CD14-positive monocyte (primary cell): ENCODE measurements at regions not wholly inside any gene's neighbourhood (a gene's known extent, or its start where the extent isn't known, plus 50 kb on each side); places are given as distances from the start of the nearest gene placed in this dataset.

Experiments used
- DNase-seq, 3 donors: peaks; one replicate each; pipeline ENCODE4 v3.0.0-alpha.2; 2011 to 2022
- H2AFZ ChIP-seq: 2 replicates; pipeline ENCODE4 v1.6.0; 2012; ENCODE audit warnings: mild to moderate bottlenecking, low read depth, low read length, inconsistent platforms; ENCODE audit not compliant: insufficient read depth, poor library complexity, severe bottlenecking
- H3K27ac ChIP-seq, 2 donors: 1 replicate in 1 of 2; 2 replicates in 1 of 2; pipeline ENCODE4 v1.5.1; 2012 to 2013; ENCODE audit warnings: low read length in 2 of 2, control low read depth in 1 of 2, inconsistent platforms in 1 of 2, low read depth in 1 of 2, mild to moderate bottlenecking in 1 of 2
- H3K27me3 ChIP-seq, 2 donors: one replicate each; pipeline versions ENCODE4 v1.6.0 to v1.6.1; 2011 to 2013; ENCODE audit warnings: low read length in 2 of 2; ENCODE audit not compliant: control insufficient read depth in 2 of 2, insufficient read depth in 2 of 2
- H3K36me3 ChIP-seq, 2 donors: replicated peaks in 1 of 2; 1 replicate in 1 of 2; 2 replicates in 1 of 2; pipeline versions ENCODE4 v1.5.1 to v1.6.1; 2012 to 2013; ENCODE audit warnings: low read length in 2 of 2, control low read depth in 1 of 2, inconsistent platforms in 1 of 2, mild to moderate bottlenecking in 1 of 2; ENCODE audit not compliant: insufficient read depth in 2 of 2, control insufficient read depth in 1 of 2
- H3K4me1 ChIP-seq, 2 donors: 1 replicate in 1 of 2; 2 replicates in 1 of 2; pipeline versions ENCODE4 v1.5.1 to v1.6.1; 2012 to 2013; ENCODE audit warnings: low read length in 2 of 2, control low read depth in 1 of 2, inconsistent platforms in 1 of 2, mild to moderate bottlenecking in 1 of 2, moderate library complexity in 1 of 2; ENCODE audit not compliant: insufficient read depth in 2 of 2, control insufficient read depth in 1 of 2
- H3K4me2 ChIP-seq: replicated peaks from 2 replicates; pipeline ENCODE3; 2012; ENCODE audit warnings: low read length, moderate library complexity, mild to moderate bottlenecking; ENCODE audit not compliant: poor library complexity, severe bottlenecking; ENCODE audit errors: extremely low read depth
- H3K4me3 ChIP-seq, 3 experiments: fragments of 200-600 bp in 1 of 3; sonication (generic) in 1 of 3; replicated peaks in 1 of 3; 1 replicate in 2 of 3; 2 replicates in 1 of 3; pipeline ENCODE4 v1.5.1; 2011 to 2013; ENCODE audit warnings: low read length in 3 of 3, mild to moderate bottlenecking in 3 of 3, control low read depth in 2 of 3, low read depth in 2 of 3, inconsistent platforms in 1 of 3, moderate library complexity in 1 of 3
- H3K79me2 ChIP-seq: 2 replicates; pipeline ENCODE4 v1.6.0; 2012; ENCODE audit warnings: mild to moderate bottlenecking, control low read depth, inconsistent platforms, low read length, moderate library complexity; ENCODE audit not compliant: insufficient read depth
- H3K9ac ChIP-seq: 2 replicates; pipeline ENCODE4 v1.6.0; 2017; ENCODE audit warnings: low read length, mild to moderate bottlenecking; ENCODE audit not compliant: insufficient read depth, poor library complexity, severe bottlenecking
- H3K9me3 ChIP-seq, 2 donors: replicated peaks in 1 of 2; 1 replicate in 1 of 2; 2 replicates in 1 of 2; pipeline versions ENCODE4 v1.5.1 to v1.6.1; 2012 to 2013; ENCODE audit warnings: low read length in 2 of 2, control low read depth in 1 of 2; ENCODE audit not compliant: control insufficient read depth in 1 of 2, insufficient read depth in 1 of 2
- H4K20me1 ChIP-seq: 2 replicates; pipeline ENCODE4 v1.6.0; 2012; ENCODE audit warnings: mild to moderate bottlenecking, low read length, control low read depth, moderate library complexity; ENCODE audit not compliant: insufficient read depth
- H3K27ac Mint-ChIP-seq, 7 donors: one replicate each; pipeline ENCODE4 v1.8.0; 2020; ENCODE audit warnings: mild to moderate bottlenecking in 7 of 7, mixed read lengths in 7 of 7, moderate library complexity in 6 of 7, inconsistent platforms in 2 of 7
- H3K27me3 Mint-ChIP-seq, 3 donors: one replicate each; pipeline ENCODE4 v1.8.0; 2021 to 2022; ENCODE audit warnings: low read depth in 3 of 3, mild to moderate bottlenecking in 3 of 3, mixed read lengths in 3 of 3, moderate library complexity in 3 of 3, inconsistent platforms in 1 of 3
- H3K36me3 Mint-ChIP-seq, 2 donors: one replicate each; pipeline ENCODE4 v1.8.0; 2020; ENCODE audit warnings: mixed read lengths in 2 of 2, inconsistent platforms in 1 of 2, mild to moderate bottlenecking in 1 of 2
- H3K4me1 Mint-ChIP-seq: one replicate; pipeline ENCODE4 v1.8.0; 2020; ENCODE audit warnings: mild to moderate bottlenecking, mixed read lengths
- H3K4me3 Mint-ChIP-seq, 2 donors: one replicate each; pipeline ENCODE4 v1.8.0; 2020; ENCODE audit warnings: mild to moderate bottlenecking in 2 of 2, mixed read lengths in 2 of 2, moderate library complexity in 1 of 2
- H3K9me3 Mint-ChIP-seq, 7 donors: one replicate each; pipeline ENCODE4 v1.8.0; 2020 to 2022; ENCODE audit warnings: mixed read lengths in 7 of 7, mild to moderate bottlenecking in 6 of 7, moderate library complexity in 6 of 7, inconsistent platforms in 2 of 7
- CTCF ChIP-seq: fragments of 200-600 bp; IDR thresholded peaks from one replicate; pipeline ENCODE4 v1.8.0; 2022; ENCODE audit warnings: antibody characterized with exemption, mild to moderate bottlenecking
- WGBS: methylation state at CpG from one replicate; pipeline ENCODE4 v1.1.5; 2013; ENCODE audit warnings: missing lambda C conversion rate; ENCODE audit not compliant: insufficient coverage; 5-methylcytosine and 5-hydroxymethylcytosine counted together
- intact Hi-C, 2 donors: fragments of 100-400 bp; cut with micrococcal nuclease; formaldehyde crosslinking; loops; one replicate each; pipeline versions ENCODE4 v1.15.0 to v1.15.1; 2023

DNA sequence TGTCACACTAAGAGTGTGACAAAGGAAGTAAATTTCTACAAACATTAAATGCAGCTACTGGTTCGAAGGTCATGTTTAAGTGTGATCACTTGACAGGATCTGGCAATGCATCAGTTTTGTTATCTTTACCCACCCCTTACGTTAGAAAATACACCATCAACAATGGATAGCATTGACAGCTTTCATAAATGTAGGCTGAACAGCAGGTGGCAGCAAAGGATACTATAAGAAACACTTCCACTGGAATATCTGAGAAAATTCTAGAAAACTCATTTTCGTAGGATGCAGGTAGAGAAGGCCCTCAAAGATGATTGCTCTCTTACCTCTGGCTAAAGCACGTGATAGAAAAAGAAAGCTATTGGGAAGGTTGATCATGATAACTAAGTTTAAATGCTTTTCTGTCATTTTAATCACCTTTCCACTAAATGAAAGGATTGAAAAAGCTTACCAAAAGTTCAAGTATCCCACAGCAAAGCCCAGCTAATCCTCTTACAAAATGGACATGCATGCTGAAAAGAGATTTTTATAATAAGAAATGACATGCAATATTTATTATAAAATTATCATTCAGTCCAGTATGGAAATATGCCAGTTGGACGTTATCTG, 292.5 kb downstream of the PARP8 start:
- H3K4me3 Mint-ChIP-seq = no peak overlapping the region
- H3K4me1 ChIP-seq = peaks cover 10 to 11% of the 10 kb centered on the region in 2 donors
- H3K27me3 Mint-ChIP-seq = peaks cover 15 to 42% (median 24%) of the 10 kb centered on the region in 3 donors
- H3K27ac Mint-ChIP-seq = no peak overlapping the region
- H3K79me2 ChIP-seq = no peaks in the 10 kb centered on the region
- no peak overlapping the region for H2AFZ ChIP-seq
- TF ChIP-seq CTCF = peak; percentile 51
- H3K27me3 ChIP-seq = peaks cover 31 to 35% of the 10 kb centered on the region in 2 donors
- H3K9me3 ChIP-seq = peaks cover 0 to under 1% of the 10 kb centered on the region in 2 donors
- peaks cover 0 to 4% of the 10 kb centered on the region in 2 donors for H3K36me3 Mint-ChIP-seq
- H3K4me2 ChIP-seq = no peak overlapping the region
- no peak overlapping the region for H3K4me3 ChIP-seq
- 0% methylated on average over 1 of the region's 5 CpGs for WGBS
- H3K9ac ChIP-seq = no peak overlapping the region
- H3K9me3 Mint-ChIP-seq = peaks cover 0 to 6% (median 3%) of the 10 kb centered on the region in 7 donors
- no peak overlapping the region for H3K27ac ChIP-seq
- H3K36me3 ChIP-seq = no peaks in the 10 kb centered on the region
- no peaks in the 10 kb centered on the region for H4K20me1 ChIP-seq
- no peak for DNase-seq
- H3K4me1 Mint-ChIP-seq = peaks cover 12% of the 10 kb centered on the region
- intact Hi-C loops = no loop called here

- H3K79me2 ChIP-seq = no peaks in the 10 kb centered on the region
- TF ChIP-seq CTCF = peak; percentile 77
- H3K36me3 Mint-ChIP-seq = peaks cover 3 to 14% of the 10 kb centered on the region in 2 donors
- peak overlapping the region; percentile 70 for H3K4me2 ChIP-seq
- H3K27ac ChIP-seq = no peak overlapping the region
- peaks cover 0 to 32% (median 12%) of the 10 kb centered on the region in 7 donors for H3K9me3 Mint-ChIP-seq
- peaks cover 61 to 69% of the 10 kb centered on the region in 2 donors for H3K27me3 ChIP-seq
- WGBS = 2% methylated on average over 24 of the region's 44 CpGs
- H3K4me1 ChIP-seq = peaks cover 31 to 38% of the 10 kb centered on the region in 2 donors
- peaks cover 57 to 71% (median 59%) of the 10 kb centered on the region in 3 donors for H3K27me3 Mint-ChIP-seq
- H3K27ac Mint-ChIP-seq = peak overlapping the region in 1 of 7 donors; percentile 19
- H3K9me3 ChIP-seq = peaks cover 0 to 15% of the 10 kb centered on the region in 2 donors
- peak overlapping the region; percentile 73 to 94 for H3K4me3 Mint-ChIP-seq
- intact Hi-C loops = no loop called here
- H3K4me1 Mint-ChIP-seq = peaks cover 41% of the 10 kb centered on the region
- DNase-seq = peak; percentile 16 to 42 (median 27)
- no peaks in the 10 kb centered on the region for H4K20me1 ChIP-seq
- no peak overlapping the region for H3K9ac ChIP-seq
- peak overlapping the region; percentile 27 to 68 (median 30) for H3K4me3 ChIP-seq
- no peaks in the 10 kb centered on the region for H3K36me3 ChIP-seq
- peak overlapping the region; percentile 42 for H2AFZ ChIP-seq
These were observed 296.8 kb downstream of the PARP8 start for GRCh38 chr5:50962934-50963872.
